Suppressor macrophage treated with lipopolysaccharide for 1 hour (primary cell): ENCODE measurements at regions not wholly inside any gene's neighbourhood (a gene's known extent, or its start where the extent isn't known, plus 50 kb on each side); places are given as distances from the start of the nearest gene placed in this dataset.

Experiments used
- DNase-seq, 3 donors: peaks; one replicate each; pipeline ENCODE4 v3.0.0-alpha.2; 2020 to 2022

- no peak for DNase-seq
Measured at GRCh38 chr3:153032891-153033290, 129.1 kb upstream of the RAP2B start.

GRCh38 chr3:153036846-153037245 is 125.2 kb upstream of the RAP2B start:
- DNase-seq = no peak

GRCh38 chr3:153038367-153038766 is 123.7 kb upstream of the RAP2B start:
- DNase-seq = no peak

- DNase-seq = no peak
Measured at GRCh38 chr3:153038779-153039178, 123.2 kb upstream of the RAP2B start.

- DNase-seq = peak in 2 of 3 donors; percentile 29 to 33
Measured at GRCh38 chr3:153041181-153041580, 120.8 kb upstream of the RAP2B start.

- no peak for DNase-seq
Measured at GRCh38 chr3:153042088-153042487, 119.9 kb upstream of the RAP2B start.

GRCh38 chr3:153043729-153044328 is 118.2 kb upstream of the RAP2B start:
- DNase-seq = peak in 2 of 3 donors; percentile 53 to 71

GRCh38 chr3:153045150-153045549 is 116.9 kb upstream of the RAP2B start:
- no peak for DNase-seq

GRCh38 chr3:153050978-153051377 is 111.0 kb upstream of the RAP2B start:
- no peak for DNase-seq

- peak; percentile 52 to 75 (median 63) for DNase-seq
Measured at GRCh38 chr3:153051427-153052095, 110.5 kb upstream of the RAP2B start.

GRCh38 chr3:153052096-153052460 is 109.9 kb upstream of the RAP2B start:
- DNase-seq = peak; percentile 74 to 84 (median 78)

GRCh38 chr3:153055217-153055616 is 106.8 kb upstream of the RAP2B start:
- DNase-seq = no peak

- no peak for DNase-seq
Measured at GRCh38 chr3:153055779-153056178, 106.2 kb upstream of the RAP2B start.

GRCh38 chr3:153058031-153058688 is 103.9 kb upstream of the RAP2B start:
- peak; percentile 31 to 44 (median 41) for DNase-seq

- no peak for DNase-seq
Measured at GRCh38 chr3:153060346-153060745, 101.7 kb upstream of the RAP2B start.

- DNase-seq = no peak
Measured at GRCh38 chr3:153061938-153062528, 100.0 kb upstream of the RAP2B start.

GRCh38 chr3:153063337-153063736 is 98.7 kb upstream of the RAP2B start:
- DNase-seq = no peak

GRCh38 chr3:153066983-153067382 is 95.0 kb upstream of the RAP2B start:
- DNase-seq = no peak

GRCh38 chr3:153069598-153070510 is 92.2 kb upstream of the RAP2B start:
- peak; percentile 63 to 85 (median 85) for DNase-seq

GRCh38 chr3:153070511-153070868 is 91.5 kb upstream of the RAP2B start:
- DNase-seq = no peak

- no peak for DNase-seq
Measured at GRCh38 chr3:153072382-153072781, 89.6 kb upstream of the RAP2B start.

- no peak for DNase-seq
Measured at GRCh38 chr3:153072856-153073255, 89.2 kb upstream of the RAP2B start.

- no peak for DNase-seq
Measured at GRCh38 chr3:153073636-153074035, 88.4 kb upstream of the RAP2B start.
